ENCODE measurements at regions not wholly inside any gene's neighbourhood (a gene's known extent, or its start where the extent isn't known, plus 50 kb on each side); places are given as distances from the start of the nearest gene placed in this dataset.
"Not testable (repeated sequence)": the region's sequence is repeated elsewhere in the genome, so short reads cannot be mapped to it uniquely, and the experiment has no call there.

DNA sequence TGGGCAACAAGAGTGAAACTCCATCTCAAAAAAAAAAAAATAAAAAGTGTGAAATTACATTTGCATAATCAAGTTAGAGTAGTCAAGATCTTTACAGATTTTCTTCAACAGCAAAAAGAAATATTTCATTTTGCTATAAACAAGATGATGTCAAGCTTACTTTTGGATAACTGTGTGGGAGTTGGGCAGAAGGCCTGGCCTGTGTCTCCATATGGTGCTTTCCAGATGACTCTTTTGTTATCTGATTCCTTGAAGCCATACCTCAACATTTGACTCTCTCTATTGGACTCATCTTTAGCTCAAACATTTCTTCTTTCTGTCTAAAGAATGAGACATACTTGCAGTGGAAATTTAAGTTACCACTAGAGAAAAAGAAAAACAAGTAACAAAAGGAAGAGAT is 246.8 kb downstream of the MSX2 start:
- Mint-ChIP-seq H3K27ac (no peak overlapping the region), H3K27me3 (peaks cover 4% of the 10 kb centered on the region in 2 donors)

DNA sequence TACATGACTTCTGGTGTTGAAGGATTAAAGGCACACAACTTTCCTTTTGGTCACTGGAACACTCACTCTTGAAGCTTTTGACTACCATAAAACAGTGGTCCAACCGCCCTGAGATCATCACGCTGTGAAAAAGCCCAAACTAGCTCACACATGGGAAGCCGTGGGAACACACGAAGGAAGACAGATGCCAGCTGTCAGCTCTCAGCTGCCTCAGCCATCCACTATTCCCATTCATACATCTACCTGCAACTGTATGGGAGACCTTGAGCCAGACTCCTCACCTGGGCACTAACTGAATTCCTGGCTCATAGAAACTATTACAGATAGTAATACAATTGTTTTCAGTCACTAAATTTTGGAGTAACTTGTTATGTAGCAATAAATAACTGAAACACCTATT is 246.1 kb downstream of the MSX2 start:
- Mint-ChIP-seq H3K27me3 (peaks cover 3 to 4% of the 10 kb centered on the region in 2 donors), H3K36me3 (peaks cover 0 to 4% of the 10 kb centered on the region in 2 donors), H3K4me1 (peaks cover 0 to 3% of the 10 kb centered on the region in 2 donors), H3K9me3 (peaks cover 18 to 22% of the 10 kb centered on the region in 2 donors), H3K4me3 (no peak overlapping the region), H3K27ac (no peak overlapping the region)
- no peak for DNase-seq
- no peak for ATAC-seq (replicated peaks)

More for the DNA sequence above, 246.8 kb downstream of the MSX2 start:
- peaks cover 0 to 4% of the 10 kb centered on the region in 2 donors for H3K36me3 Mint-ChIP-seq
- DNase-seq (no peak), ATAC-seq (replicated peaks) (no peak)
- no peak overlapping the region for H3K4me3 Mint-ChIP-seq
- H3K9me3 Mint-ChIP-seq = peaks cover 14 to 15% of the 10 kb centered on the region in 2 donors
- peaks cover 0 to 3% of the 10 kb centered on the region in 2 donors for H3K4me1 Mint-ChIP-seq

DNA sequence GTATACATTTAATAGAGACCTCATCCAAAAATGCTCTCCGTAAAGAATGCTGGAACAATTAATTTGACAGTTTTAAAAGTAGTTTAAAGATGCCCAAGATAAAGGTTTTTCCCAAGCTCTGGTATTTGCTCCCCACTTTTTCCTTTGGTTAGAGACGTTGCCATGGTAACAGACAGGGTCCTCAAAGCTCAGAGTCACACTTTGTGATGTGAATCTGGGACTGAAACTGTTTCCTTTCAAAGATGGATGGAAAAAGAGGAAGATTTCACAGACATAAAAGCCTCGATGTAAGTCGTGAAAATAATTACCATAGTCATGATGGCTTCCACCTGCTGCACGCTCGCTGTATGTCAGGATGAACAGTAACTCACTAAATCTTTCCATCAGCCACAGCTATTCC is 229.5 kb downstream of the MSX2 start:
- Mint-ChIP-seq H3K4me3 (no peak overlapping the region), H3K27ac (no peak overlapping the region), H3K9me3 (no peaks in the 10 kb centered on the region), H3K27me3 (peaks cover 0 to 8% of the 10 kb centered on the region in 2 donors), H3K4me1 (no peaks in the 10 kb centered on the region), H3K36me3 (no peaks in the 10 kb centered on the region)
- ATAC-seq (replicated peaks) = no peak
- no peak for DNase-seq

DNA sequence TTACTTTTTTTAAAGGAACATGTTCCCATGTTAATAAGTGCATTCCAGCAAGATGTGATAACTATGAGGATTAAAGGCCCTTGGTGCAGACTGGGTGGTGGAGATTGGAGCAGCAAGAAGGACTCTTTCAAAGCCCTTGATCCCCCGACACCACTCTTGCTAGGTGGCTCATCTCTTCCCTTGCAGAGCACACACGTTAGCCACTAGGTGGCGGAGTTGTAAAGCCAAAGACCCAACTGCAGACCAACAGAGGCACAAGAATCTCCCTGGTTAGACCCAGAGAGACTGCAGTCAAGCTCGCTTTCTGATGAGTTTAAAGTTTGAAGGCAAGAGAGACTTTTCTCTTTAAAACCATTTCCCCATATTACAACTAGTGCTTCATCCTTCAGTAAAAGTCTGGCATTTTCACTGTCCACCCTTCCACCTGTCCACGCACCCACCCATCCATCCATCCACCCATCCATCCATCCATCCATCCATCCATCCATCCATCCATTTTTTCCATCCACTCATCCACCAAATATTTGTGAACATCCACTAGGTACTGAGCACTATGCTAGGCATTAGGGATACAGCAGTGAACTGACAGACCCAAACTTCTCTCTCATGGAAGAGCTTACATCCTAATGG is 226.9 kb downstream of the MSX2 start:
- Mint-ChIP-seq H3K4me1 (no peaks in the 10 kb centered on the region), H3K27ac (no peak overlapping the region), H3K36me3 (no peaks in the 10 kb centered on the region), H3K9me3 (no peaks in the 10 kb centered on the region), H3K27me3 (peaks cover 0 to 13% of the 10 kb centered on the region in 2 donors), H3K4me3 (no peak overlapping the region)
- DNase-seq = peak; percentile 32
- ATAC-seq (replicated peaks) = peak; percentile 81 to 89

DNA sequence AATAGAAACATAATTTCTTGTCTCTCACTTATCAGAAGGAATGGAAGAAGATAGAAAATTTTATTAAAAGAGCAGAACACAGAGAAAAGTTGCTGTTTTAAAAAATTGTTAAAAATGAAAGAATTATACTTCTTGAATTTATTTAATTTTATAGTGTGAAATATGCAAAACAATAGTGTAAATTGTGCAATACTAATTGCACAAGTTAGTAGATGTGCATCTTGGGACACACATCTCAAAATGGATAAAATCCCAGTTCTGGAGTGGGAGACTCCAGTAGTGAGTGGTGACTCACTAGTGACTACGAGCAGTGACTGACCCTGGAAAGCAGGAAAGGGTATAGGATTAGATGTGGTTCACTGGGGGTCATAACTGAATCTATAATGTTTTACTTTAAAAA is 223.2 kb downstream of the MSX2 start:
- ATAC-seq (replicated peaks) (no peak), DNase-seq (no peak)
- peaks cover 0 to 13% of the 10 kb centered on the region in 2 donors for H3K27me3 Mint-ChIP-seq
- no peaks in the 10 kb centered on the region for H3K36me3 Mint-ChIP-seq
- H3K4me3 Mint-ChIP-seq = no peak overlapping the region
- H3K4me1 Mint-ChIP-seq = no peaks in the 10 kb centered on the region
- no peak overlapping the region for H3K27ac Mint-ChIP-seq
- H3K9me3 Mint-ChIP-seq = no peaks in the 10 kb centered on the region

DNA sequence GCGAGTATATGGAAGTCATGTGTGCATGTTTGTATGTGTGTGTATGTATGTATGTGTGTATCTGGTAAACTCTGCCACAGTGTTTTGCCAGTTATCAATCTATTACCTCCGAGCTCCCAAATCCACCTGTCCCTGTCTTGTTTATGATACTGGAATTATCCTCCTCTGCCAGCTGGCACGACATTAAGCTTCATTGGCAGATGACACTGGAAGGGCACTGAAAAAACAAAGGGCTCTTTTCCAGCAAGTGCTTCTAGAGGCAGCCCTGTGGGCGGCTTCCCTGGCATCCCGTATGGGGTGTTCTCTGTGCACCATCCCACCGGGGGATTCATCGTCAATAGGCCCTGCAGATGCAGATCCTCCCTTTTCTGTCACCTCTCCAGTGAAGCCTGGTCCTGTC is 221.5 kb downstream of the MSX2 start:
- H3K27ac Mint-ChIP-seq = no peak overlapping the region
- DNase-seq (no peak), ATAC-seq (replicated peaks) (no peak)
- no peaks in the 10 kb centered on the region for H3K36me3 Mint-ChIP-seq
- H3K9me3 Mint-ChIP-seq = no peaks in the 10 kb centered on the region
- H3K4me1 Mint-ChIP-seq = no peaks in the 10 kb centered on the region
- H3K4me3 Mint-ChIP-seq = no peak overlapping the region
- peaks cover 5 to 13% of the 10 kb centered on the region in 2 donors for H3K27me3 Mint-ChIP-seq

DNA sequence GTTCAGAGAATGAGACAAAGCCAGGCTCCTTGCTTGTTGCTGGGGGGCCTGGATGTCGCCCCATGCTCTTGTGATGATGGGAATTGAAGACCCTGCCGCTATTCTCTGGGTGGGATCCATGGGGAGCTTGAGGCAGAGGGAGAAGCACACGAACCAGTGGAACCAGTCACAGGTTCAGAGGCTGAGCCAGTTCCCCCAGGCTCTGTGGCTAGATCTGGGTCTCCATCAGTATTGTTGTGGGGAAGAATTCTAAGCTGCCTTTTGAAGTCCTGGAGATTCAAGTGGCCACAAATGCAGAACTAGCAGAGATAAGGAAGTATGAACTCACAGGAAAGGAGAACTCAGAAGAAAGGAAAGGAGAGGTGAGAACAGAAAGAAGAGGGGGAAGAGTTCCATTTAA is 219.4 kb downstream of the MSX2 start:
- no peaks in the 10 kb centered on the region for H3K9me3 Mint-ChIP-seq
- DNase-seq (no peak), ATAC-seq (replicated peaks) (no peak)
- no peaks in the 10 kb centered on the region for H3K4me1 Mint-ChIP-seq
- no peaks in the 10 kb centered on the region for H3K36me3 Mint-ChIP-seq
- H3K27ac Mint-ChIP-seq = no peak overlapping the region
- peaks cover 5 to 23% of the 10 kb centered on the region in 2 donors for H3K27me3 Mint-ChIP-seq
- no peak overlapping the region for H3K4me3 Mint-ChIP-seq

DNA sequence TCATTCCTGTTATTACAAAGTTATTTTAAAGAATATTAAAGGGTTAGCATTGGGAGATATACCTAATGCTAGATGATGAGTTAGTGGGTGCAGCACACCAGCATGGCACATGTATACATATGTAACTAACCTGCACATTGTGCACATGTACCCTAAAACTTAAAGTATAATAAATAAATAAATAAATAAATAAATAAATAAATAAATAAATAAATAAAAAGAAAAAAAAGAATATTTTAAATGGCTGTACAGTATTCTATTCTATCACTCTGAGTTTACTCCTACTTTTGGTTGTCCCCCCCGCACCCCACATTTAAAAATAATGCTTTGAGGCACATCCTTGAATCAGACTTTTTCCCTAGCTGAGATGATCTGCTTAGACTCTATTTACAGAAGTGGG is 218.6 kb downstream of the MSX2 start:
- not testable (repeated sequence) for H3K4me1 Mint-ChIP-seq; H3K36me3 Mint-ChIP-seq; H3K9me3 Mint-ChIP-seq; H3K4me3 Mint-ChIP-seq; ATAC-seq (replicated peaks); DNase-seq; H3K27ac Mint-ChIP-seq
- peaks cover 5 to 18% of the 10 kb centered on the region in 2 donors for H3K27me3 Mint-ChIP-seq

DNA sequence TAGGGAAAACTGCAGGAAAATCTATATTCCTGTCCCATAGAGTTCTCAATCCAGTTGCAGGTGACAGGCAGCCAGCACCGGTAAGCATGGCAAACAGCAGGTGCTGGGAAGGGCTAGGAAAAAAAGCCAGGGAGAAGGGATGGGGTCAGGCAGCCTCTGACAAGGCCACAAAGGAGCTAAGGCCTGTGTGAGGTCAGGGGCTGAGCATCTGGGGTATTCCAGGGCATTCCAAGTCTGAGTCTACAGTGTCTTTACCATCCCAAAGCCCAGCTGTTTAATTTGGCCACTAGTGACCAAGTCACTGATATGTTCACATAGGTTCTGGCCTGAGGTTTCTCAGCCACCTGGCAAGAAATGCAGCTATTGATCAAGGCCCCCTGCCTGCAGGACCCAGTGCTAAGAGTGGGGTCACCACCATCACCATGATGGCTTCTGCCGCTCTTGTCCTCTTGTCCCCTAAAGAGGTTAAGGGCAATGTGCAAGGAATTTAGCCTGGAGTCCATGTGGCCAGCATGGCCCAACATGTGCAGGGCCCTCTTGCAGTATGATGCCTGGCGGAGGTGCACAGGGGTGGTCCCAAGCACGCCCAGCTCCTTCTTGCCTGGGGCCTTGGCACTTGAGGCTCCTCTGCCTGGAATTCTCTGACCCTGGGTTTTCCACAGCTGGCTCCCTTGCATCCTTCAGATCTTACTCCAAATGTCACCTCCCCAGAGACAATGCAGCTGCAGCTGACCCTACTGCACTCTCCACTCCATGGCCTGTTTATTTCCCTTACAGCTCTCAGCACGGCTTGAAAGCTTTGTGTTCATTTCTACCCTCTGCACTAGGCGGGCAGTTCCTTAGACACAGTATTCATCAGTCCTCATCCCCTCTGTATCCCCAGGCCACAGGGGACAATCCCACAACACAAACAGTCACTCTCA is 213.1 kb downstream of the MSX2 start:
- H3K36me3 Mint-ChIP-seq = no peaks in the 10 kb centered on the region
- H3K9me3 Mint-ChIP-seq = no peaks in the 10 kb centered on the region
- no peak overlapping the region for H3K27ac Mint-ChIP-seq
- peaks cover 16 to 18% of the 10 kb centered on the region in 2 donors for H3K27me3 Mint-ChIP-seq
- no peak overlapping the region for H3K4me3 Mint-ChIP-seq
- no peaks in the 10 kb centered on the region for H3K4me1 Mint-ChIP-seq
- DNase-seq (no peak), ATAC-seq (replicated peaks) (no peak)

DNA sequence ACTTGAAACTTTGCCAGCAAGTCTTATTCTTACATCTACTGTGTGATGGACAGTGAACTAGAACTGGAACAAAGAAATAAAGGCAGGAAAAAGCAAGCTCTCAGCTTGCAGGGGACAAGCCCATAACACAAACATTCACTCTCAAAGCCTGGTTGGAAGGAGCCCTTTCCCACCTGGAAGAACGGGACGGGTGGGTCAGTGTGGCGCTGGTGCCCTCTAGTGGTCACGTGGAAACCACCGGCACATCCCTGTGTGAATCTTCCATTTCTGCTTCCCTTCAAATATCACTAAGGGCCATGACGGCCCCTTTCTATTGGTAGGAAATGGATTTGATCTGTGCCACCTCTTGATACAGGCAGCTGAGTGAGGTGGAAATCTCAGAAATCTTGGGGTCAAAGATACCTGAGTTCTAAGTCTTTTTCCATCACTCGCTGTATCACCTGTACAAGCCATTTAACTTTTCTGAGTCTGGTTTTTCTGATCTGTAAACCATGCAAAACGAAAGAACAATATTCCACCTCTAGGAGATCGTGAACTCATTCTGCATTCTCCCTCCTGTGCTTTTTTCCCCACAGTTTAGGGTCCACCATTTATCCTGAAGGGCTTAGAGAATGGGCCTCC is 211.6 kb downstream of the MSX2 start:
- Mint-ChIP-seq H3K27ac (no peak overlapping the region), H3K9me3 (peaks cover 3% of the 10 kb centered on the region in 2 donors), H3K4me3 (no peak overlapping the region), H3K4me1 (no peaks in the 10 kb centered on the region), H3K27me3 (peaks cover 10 to 11% of the 10 kb centered on the region in 2 donors), H3K36me3 (no peaks in the 10 kb centered on the region)
- no peak for DNase-seq
- peak; percentile 31 to 53 for ATAC-seq (replicated peaks)

DNA sequence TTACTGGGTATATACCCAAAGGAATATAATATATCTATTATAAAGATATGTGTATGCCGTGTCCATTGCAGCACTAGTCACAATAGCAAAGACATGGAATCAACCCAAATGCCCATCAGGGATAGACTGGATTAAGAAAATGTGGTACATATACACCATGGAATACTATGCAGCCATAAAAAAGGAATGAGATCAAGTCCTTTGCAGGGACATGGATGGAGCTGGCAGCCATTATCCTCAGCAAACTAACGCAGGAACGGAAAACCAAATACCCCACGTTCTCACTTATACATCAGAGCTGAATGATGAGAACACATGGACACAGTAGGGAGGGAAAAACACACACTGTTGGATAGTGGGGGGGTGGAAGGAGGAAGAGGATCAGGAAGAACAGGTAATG is 206.7 kb downstream of the MSX2 start:
- ATAC-seq (replicated peaks); H3K27ac Mint-ChIP-seq; DNase-seq; H3K9me3 Mint-ChIP-seq; H3K36me3 Mint-ChIP-seq; H3K27me3 Mint-ChIP-seq; H3K4me3 Mint-ChIP-seq; H3K4me1 Mint-ChIP-seq: not testable (repeated sequence)

DNA sequence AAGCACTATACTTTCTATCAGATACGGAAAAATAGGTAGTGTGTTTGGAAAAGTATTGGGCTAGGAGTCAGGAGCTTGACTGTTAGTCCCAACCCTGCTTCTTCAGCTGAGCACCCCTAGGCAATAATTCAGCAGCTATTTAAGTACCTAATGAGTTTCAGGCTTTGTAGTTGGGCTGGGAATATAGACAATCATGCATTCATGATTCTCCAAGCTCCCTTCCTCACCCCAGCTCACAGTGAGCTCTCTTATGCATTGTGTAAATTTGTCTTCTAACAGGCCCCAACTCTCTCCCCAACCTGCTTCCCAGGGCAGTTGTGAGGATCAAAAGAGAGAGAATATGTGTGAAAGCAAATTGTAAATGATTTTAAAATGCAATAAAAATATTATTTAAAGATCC is 201.2 kb downstream of the MSX2 start:
- DNase-seq (no peak), ATAC-seq (replicated peaks) (no peak)
- no peaks in the 10 kb centered on the region for H3K4me1 Mint-ChIP-seq
- H3K4me3 Mint-ChIP-seq = no peak overlapping the region
- peaks cover 0 to 2% of the 10 kb centered on the region in 2 donors for H3K9me3 Mint-ChIP-seq
- H3K27me3 Mint-ChIP-seq = peaks cover 0 to 6% of the 10 kb centered on the region in 2 donors
- no peaks in the 10 kb centered on the region for H3K36me3 Mint-ChIP-seq
- no peak overlapping the region for H3K27ac Mint-ChIP-seq

DNA sequence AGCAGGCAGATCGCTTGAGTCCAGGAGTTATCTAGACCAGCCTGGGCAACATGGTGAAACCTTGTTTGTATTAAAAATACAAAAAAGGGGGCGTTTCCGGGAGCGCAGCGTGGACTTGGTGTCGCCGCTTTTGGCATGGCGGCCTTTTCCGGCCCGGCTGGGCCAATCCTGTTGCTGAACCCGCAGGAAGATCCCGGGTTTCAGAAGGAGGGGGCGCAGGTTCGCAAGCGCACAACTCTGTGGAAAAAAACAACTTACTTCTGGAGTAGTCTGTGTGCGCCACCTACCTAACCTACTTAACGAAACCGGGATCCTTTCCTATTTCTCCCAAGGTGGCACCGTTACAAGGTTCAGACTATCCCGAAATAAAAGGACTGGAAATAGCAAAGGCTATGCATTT is 198.6 kb downstream of the MSX2 start:
- ATAC-seq (replicated peaks) = no peak
- H3K4me3 Mint-ChIP-seq = no peak overlapping the region

DNA sequence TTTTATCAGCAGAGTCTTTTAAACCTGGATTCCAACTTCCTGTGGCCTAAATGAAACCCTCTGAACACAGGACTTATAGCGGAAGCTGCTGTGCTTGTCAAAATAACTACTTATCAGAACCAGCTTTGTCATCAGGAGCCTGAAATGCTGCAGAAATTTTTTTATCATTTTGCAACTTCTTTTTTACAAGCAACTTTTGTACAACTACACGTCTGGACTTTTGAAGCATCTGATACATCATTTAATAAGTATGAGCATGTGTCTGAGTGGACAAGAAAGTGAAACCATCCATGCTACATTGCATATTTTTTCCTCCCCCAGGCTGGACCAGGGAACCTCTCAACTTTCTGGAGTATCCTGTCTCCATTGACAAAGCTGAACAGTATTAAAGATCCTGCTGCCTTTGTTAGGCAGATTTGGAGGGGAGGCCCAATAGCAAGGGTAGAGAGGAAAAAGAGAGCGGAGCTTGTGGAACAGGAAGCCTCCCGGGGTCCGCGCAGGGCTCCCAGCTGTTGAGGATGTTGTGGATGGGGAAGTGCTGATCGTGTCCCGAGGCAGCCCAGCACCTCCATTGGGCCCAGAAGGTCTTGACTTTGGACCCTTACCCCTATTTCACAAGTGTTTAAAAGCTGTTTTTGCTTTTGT is 196.6 kb downstream of the MSX2 start:
- ATAC-seq (replicated peaks) (no peak), DNase-seq (no peak)
- H3K4me3 Mint-ChIP-seq = peak overlapping the region in 1 of 2 donors; percentile 6
- no peaks in the 10 kb centered on the region for H3K9me3 Mint-ChIP-seq
- peaks cover 1 to 5% of the 10 kb centered on the region in 2 donors for H3K27me3 Mint-ChIP-seq
- H3K27ac Mint-ChIP-seq = no peak overlapping the region
- H3K36me3 Mint-ChIP-seq = no peaks in the 10 kb centered on the region
- H3K4me1 Mint-ChIP-seq = no peaks in the 10 kb centered on the region

More for the DNA sequence above, 198.6 kb downstream of the MSX2 start:
- Mint-ChIP-seq H3K4me1 (no peaks in the 10 kb centered on the region), H3K27me3 (peaks cover 0 to 5% of the 10 kb centered on the region in 2 donors), H3K27ac (no peak overlapping the region), H3K36me3 (no peaks in the 10 kb centered on the region), H3K9me3 (no peaks in the 10 kb centered on the region)
- DNase-seq = no peak

All from stimulated activated naive B cell treated with anti-CD40 and anti-IgM and Interleukin-4, amounts not matched to agents 10 μg/mL and 1 μg/mL and 100 μg/mL, for 72 hours (primary cell).